RKO (cell line): ENCODE measurements at regions not wholly inside any gene's neighbourhood (a gene's known extent, or its start where the extent isn't known, plus 50 kb on each side); places are given as distances from the start of the nearest gene placed in this dataset.
A peak's percentile ranks its signal among the peaks of the same experiment; 100 is the strongest.
"Not testable (repeated sequence)": the region's sequence is repeated elsewhere in the genome, so short reads cannot be mapped to it uniquely, and the experiment has no call there.

ENCODE experiments used
- DNase-seq: peaks from one replicate; pipeline ENCODE4 v3.0.0-alpha.2; 2016; ENCODE audit warnings: low spot score

- DNase-seq, result peak; percentile 88
Measured at GRCh38 chr6:6749702-6750491, 161.4 kb downstream of the LY86 start.

- no peak for DNase-seq
Measured at GRCh38 chr6:6750594-6751265, 162.2 kb downstream of the LY86 start.

GRCh38 chr6:6751266-6751596 is 162.7 kb downstream of the LY86 start:
- no peak for DNase-seq

GRCh38 chr6:6751619-6752023 is 163.1 kb downstream of the LY86 start:
- DNase-seq, result no peak

- no peak for DNase-seq
Measured at GRCh38 chr6:6752129-6752528, 163.6 kb downstream of the LY86 start.

- no peak for DNase-seq
Measured at GRCh38 chr6:6753301-6753700, 164.8 kb downstream of the LY86 start.

GRCh38 chr6:6756526-6756925 is 168.0 kb downstream of the LY86 start:
- no peak for DNase-seq

- DNase-seq, result no peak
Measured at GRCh38 chr6:6758546-6758914, 170.0 kb downstream of the LY86 start.

GRCh38 chr6:6758915-6759654 is 170.6 kb downstream of the LY86 start:
- peak; percentile 14 for DNase-seq

- DNase-seq, result no peak
Measured at GRCh38 chr6:6760002-6760401, 171.5 kb downstream of the LY86 start.

- not testable (repeated sequence) for DNase-seq
Measured at GRCh38 chr6:6762566-6762965, 174.0 kb downstream of the LY86 start.

GRCh38 chr6:6764764-6765434 is 176.4 kb downstream of the LY86 start:
- no peak for DNase-seq

- no peak for DNase-seq
Measured at GRCh38 chr6:6766230-6766905, 177.8 kb downstream of the LY86 start.

- no peak for DNase-seq
Measured at GRCh38 chr6:6769466-6769865, 180.9 kb downstream of the LY86 start.

- no peak for DNase-seq
Measured at GRCh38 chr6:6771224-6771945, 182.9 kb downstream of the LY86 start.

GRCh38 chr6:6771964-6772363 is 183.4 kb downstream of the LY86 start:
- DNase-seq, result no peak

- no peak for DNase-seq
Measured at GRCh38 chr6:6772751-6773150, 184.2 kb downstream of the LY86 start.

GRCh38 chr6:6775074-6775473 is 186.6 kb downstream of the LY86 start:
- DNase-seq, result no peak

GRCh38 chr6:6780231-6780630 is 191.7 kb downstream of the LY86 start:
- DNase-seq, result no peak

- DNase-seq, result no peak
Measured at GRCh38 chr6:6781172-6781872, 192.8 kb downstream of the LY86 start.

- DNase-seq, result no peak
Measured at GRCh38 chr6:6781873-6782227, 193.3 kb downstream of the LY86 start.
